Stimulated activated CD8-positive, alpha-beta memory T cell treated with anti-CD3 and anti-CD28 coated beads, Interleukin-2, amount 100 ng/mL, for 48 hours (primary cell): ENCODE measurements at regions not wholly inside any gene's neighbourhood (a gene's known extent, or its start where the extent isn't known, plus 50 kb on each side); places are given as distances from the start of the nearest gene placed in this dataset.
"Not testable (repeated sequence)": the region's sequence is repeated elsewhere in the genome, so short reads cannot be mapped to it uniquely, and the experiment has no call there.

Experiments used
- DNase-seq, 2 donors: peaks; one replicate each; pipeline ENCODE4 v3.0.0-alpha.2; 2020; ENCODE audit warnings: low read depth in 2 of 2

- DNase-seq: not testable (repeated sequence)
Observed at GRCh38 chrX:27156921-27157320, 306.2 kb downstream of the PPP4R3C start.

GRCh38 chrX:27136325-27136724 lies 326.8 kb downstream of the PPP4R3C start:
- DNase-seq: no peak

GRCh38 chrX:27132862-27133261 lies 330.3 kb downstream of the PPP4R3C start:
- DNase-seq: no peak

GRCh38 chrX:27087176-27087575 lies 376.0 kb downstream of the PPP4R3C start:
- DNase-seq: not testable (repeated sequence)

GRCh38 chrX:27086237-27086636 lies 376.9 kb downstream of the PPP4R3C start:
- DNase-seq: no peak

- no peak for DNase-seq
Observed at GRCh38 chrX:27085346-27085745, 377.8 kb downstream of the PPP4R3C start.

- no peak for DNase-seq
Observed at GRCh38 chrX:27078371-27078770, 384.8 kb downstream of the PPP4R3C start.

GRCh38 chrX:27057883-27058282 lies 405.3 kb downstream of the PPP4R3C start:
- DNase-seq: no peak

GRCh38 chrX:27039332-27039731 lies 423.8 kb downstream of the PPP4R3C start:
- no peak for DNase-seq

- no peak for DNase-seq
Observed at GRCh38 chrX:27008486-27008885, 454.7 kb downstream of the PPP4R3C start.

GRCh38 chrX:26999634-27000033 lies 463.5 kb downstream of the PPP4R3C start:
- no peak for DNase-seq

GRCh38 chrX:26958261-26958660 lies 504.9 kb downstream of the PPP4R3C start:
- DNase-seq: no peak

- DNase-seq: no peak
Observed at GRCh38 chrX:26954029-26954428, 509.1 kb downstream of the PPP4R3C start.

GRCh38 chrX:26952213-26952612 lies 510.9 kb downstream of the PPP4R3C start:
- no peak for DNase-seq

- DNase-seq: no peak
Observed at GRCh38 chrX:26927419-26927818, 535.7 kb downstream of the PPP4R3C start.

GRCh38 chrX:26925088-26925487 lies 538.1 kb downstream of the PPP4R3C start:
- DNase-seq: no peak

- DNase-seq: no peak
Observed at GRCh38 chrX:26922278-26922677, 540.9 kb downstream of the PPP4R3C start.

GRCh38 chrX:26918631-26919030 lies 544.5 kb downstream of the PPP4R3C start:
- DNase-seq: no peak

GRCh38 chrX:26916991-26917390 lies 546.1 kb downstream of the PPP4R3C start:
- DNase-seq: no peak

GRCh38 chrX:26915064-26915463 lies 548.1 kb downstream of the PPP4R3C start:
- no peak for DNase-seq

GRCh38 chrX:26914232-26914631 lies 548.9 kb downstream of the PPP4R3C start:
- no peak for DNase-seq

- not testable (repeated sequence) for DNase-seq
Observed at GRCh38 chrX:26911785-26912184, 551.4 kb downstream of the PPP4R3C start.

GRCh38 chrX:26909728-26910127 lies 553.4 kb downstream of the PPP4R3C start:
- no peak for DNase-seq

GRCh38 chrX:26908218-26908617 lies 554.9 kb downstream of the PPP4R3C start:
- no peak for DNase-seq

GRCh38 chrX:26889574-26889973 lies 573.6 kb downstream of the PPP4R3C start:
- DNase-seq: no peak
